ENCODE measurements at regions not wholly inside any gene's neighbourhood (a gene's known extent, or its start where the extent isn't known, plus 50 kb on each side); places are given as distances from the start of the nearest gene placed in this dataset.

GRCh38 chr14:82192387-82192786, 658.7 kb upstream of the SEL1L start:
- DNase-seq (ENCODE audit: low read depth), result no peak
- TF ChIP-seq CTCF (IDR thresholded peaks at IDR 0.05; ENCODE audit: insufficient read depth, low read depth, low read length, missing control alignments), result no peak
- H3K4me3 ChIP-seq (ENCODE audit: low read length), result no peak overlapping the region

- no peak for DNase-seq (ENCODE audit: low read depth)
- H3K4me3 ChIP-seq (ENCODE audit: low read length), result no peak overlapping the region
- TF ChIP-seq CTCF (IDR thresholded peaks at IDR 0.05; ENCODE audit: insufficient read depth, low read depth, low read length, missing control alignments), result no peak
These were observed 689.6 kb upstream of the SEL1L start for GRCh38 chr14:82223276-82223675.

GRCh38 chr14:82224610-82225009, 691.0 kb upstream of the SEL1L start:
- no peak for TF ChIP-seq CTCF (IDR thresholded peaks at IDR 0.05; ENCODE audit: insufficient read depth, low read depth, low read length, missing control alignments)

GRCh38 chr14:82230748-82231147, 697.1 kb upstream of the SEL1L start:
- DNase-seq (ENCODE audit: low read depth), result no peak
- no peak for TF ChIP-seq CTCF (IDR thresholded peaks at IDR 0.05; ENCODE audit: insufficient read depth, low read depth, low read length, missing control alignments)
- H3K4me3 ChIP-seq (ENCODE audit: low read length), result no peak overlapping the region

More at GRCh38 chr14:82224610-82225009, 691.0 kb upstream of the SEL1L start:
- DNase-seq (ENCODE audit: low read depth), result no peak
- H3K4me3 ChIP-seq (ENCODE audit: low read length), result no peak overlapping the region

GRCh38 chr14:82238649-82239048, 705.0 kb upstream of the SEL1L start:
- TF ChIP-seq CTCF (IDR thresholded peaks at IDR 0.05; ENCODE audit: insufficient read depth, low read depth, low read length, missing control alignments), result no peak
- no peak for DNase-seq (ENCODE audit: low read depth)
- H3K4me3 ChIP-seq (ENCODE audit: low read length), result no peak overlapping the region

- no peak for TF ChIP-seq CTCF (IDR thresholded peaks at IDR 0.05; ENCODE audit: insufficient read depth, low read depth, low read length, missing control alignments)
- DNase-seq (ENCODE audit: low read depth), result no peak
These were observed 705.6 kb upstream of the SEL1L start for GRCh38 chr14:82239223-82239622.

GRCh38 chr14:82244791-82245190, 711.1 kb upstream of the SEL1L start:
- TF ChIP-seq CTCF (IDR thresholded peaks at IDR 0.05; ENCODE audit: insufficient read depth, low read depth, low read length, missing control alignments), result no peak
- H3K4me3 ChIP-seq (ENCODE audit: low read length), result no peak overlapping the region

More at GRCh38 chr14:82239223-82239622, 705.6 kb upstream of the SEL1L start:
- H3K4me3 ChIP-seq (ENCODE audit: low read length), result no peak overlapping the region

More at GRCh38 chr14:82244791-82245190, 711.1 kb upstream of the SEL1L start:
- no peak for DNase-seq (ENCODE audit: low read depth)
